ENCODE measurements at regions not wholly inside any gene's neighbourhood (a gene's known extent, or its start where the extent isn't known, plus 50 kb on each side); places are given as distances from the start of the nearest gene placed in this dataset.
A peak's percentile ranks its signal among the peaks of the same experiment; 100 is the strongest.

DNA sequence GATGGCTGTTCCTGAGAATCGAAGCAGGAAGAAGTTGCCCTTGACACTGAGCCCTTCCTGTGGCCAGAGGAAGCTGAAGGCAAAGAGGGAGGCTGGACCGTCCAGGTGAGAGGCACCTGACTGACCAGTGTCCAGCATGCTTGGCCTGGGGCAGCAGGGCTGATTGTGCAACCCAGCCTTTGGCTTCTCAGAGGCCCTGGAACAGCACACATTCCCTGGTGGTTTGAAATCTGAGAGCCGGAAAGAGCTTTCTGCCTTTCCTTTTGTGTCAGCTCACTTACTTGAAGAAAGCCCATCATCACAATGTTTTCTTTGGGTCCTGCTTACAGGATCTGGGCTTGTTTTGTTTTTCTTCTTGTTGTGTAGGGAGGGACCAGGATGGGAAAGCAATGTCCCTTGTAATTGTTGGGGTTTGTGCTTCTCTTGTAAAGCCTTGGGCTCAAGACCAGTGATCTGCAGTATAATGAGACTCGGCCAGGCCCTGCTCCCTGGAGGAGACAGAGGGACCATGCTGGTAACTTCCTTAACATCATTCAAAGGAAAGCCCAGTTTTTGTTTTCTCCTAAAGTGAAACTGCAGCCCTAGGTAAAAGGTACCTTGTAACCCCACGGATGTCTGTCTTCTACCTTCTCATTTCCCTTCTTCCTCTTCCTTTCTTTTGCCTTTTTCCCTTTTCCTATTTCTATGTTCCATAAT, 213.7 kb downstream of the NXNL2 start:
- Histone ChIP-seq H3K9me1 (ENCODE audit: insufficient read depth, low read length) (peaks cover 24% of the 10 kb centered on the region), H3K14ac (replicated peaks; ENCODE audit: low read depth, low read length) (peak overlapping the region; percentile 75), H2AK9ac (replicated peaks; ENCODE audit: low read depth, low read length, poor library complexity) (no peak overlapping the region), H3K4ac (ENCODE audit: low read depth, low read length) (peak overlapping the region; percentile 66), H2AK5ac (ENCODE audit: low read depth, low read length) (peak overlapping the region; percentile 73), H3K23ac (ENCODE audit: low read depth, low read length) (peak overlapping the region; percentile 21), H3K27me3 (ENCODE audit: control insufficient read depth, insufficient read depth, low read length) (no peaks in the 10 kb centered on the region), H3K18ac (ENCODE audit: low read depth, low read length) (peak overlapping the region; percentile 97), H3K79me1 (ENCODE audit: low read depth in 1 of 2, low read length in 2 of 2) (no peaks in the 10 kb centered on the region), H2BK5ac (ENCODE audit: low read depth, low read length, poor library complexity, severe bottlenecking) (peak overlapping the region; percentile 92), H2BK120ac (ENCODE audit: low read depth, low read length) (peak overlapping the region; percentile 71), H3K9ac (ENCODE audit: low read depth, low read length) (no peak overlapping the region; the same call in 1 of the 2 replicates), H3K56ac (ENCODE audit: extremely low read depth, insufficient read depth, low read length) (peak overlapping the region; percentile 18; the same call in 1 of the 2 replicates), H3K27ac (ENCODE audit: insufficient read depth, low read length) (peak overlapping the region; percentile 88), H2BK15ac (ENCODE audit: low read depth, low read length) (peak overlapping the region; percentile 76; the same call in 2 of the 3 replicates), H3K9me3 (ENCODE audit: control insufficient read depth, insufficient read depth, low read length) (no peaks in the 10 kb centered on the region), H3K4me2 (ENCODE audit: low read depth, low read length) (peak overlapping the region; percentile 49; the same call in 1 of the 2 replicates), H4K8ac (ENCODE audit: low read depth in 2 of 2, low read length in 2 of 2) (peak overlapping the region; percentile 55 to 78; a peak in 3 of 4 replicates), H4K91ac (ENCODE audit: insufficient read depth, low read depth, low read length) (peak overlapping the region; percentile 82), H4K5ac (ENCODE audit: low read depth, low read length) (peak overlapping the region; percentile 87), H4K20me1 (ENCODE audit: insufficient read depth, low read length) (0 out of 2 replicates have a peak, but pooled peaks cover 3% of the 10 kb centered on the region), H3K4me3 (ENCODE audit: insufficient read depth, low read depth, low read length) (no peak overlapping the region), H2BK20ac (ENCODE audit: low read depth, low read length) (peak overlapping the region; percentile 60), H3K36me3 (ENCODE audit: control insufficient read depth, insufficient read depth, low read length) (no peaks in the 10 kb centered on the region), H3K4me1 (ENCODE audit: control insufficient read depth, insufficient read depth, low read length) (peaks cover 36% of the 10 kb centered on the region), H2AFZ (replicated peaks; ENCODE audit: low read length, poor library complexity) (peak overlapping the region; percentile 38)
- in situ Hi-C loops (cut with MboI; ENCODE audit: low sequenced_read_pairs) (no loop called here), intact Hi-C loops (cut with micrococcal nuclease) (loop anchor here (5.0 to 10.0 kb wide), 4 partner anchors 156 to 566 kb away; partner anchors contain the start of genes CKS2, SECISBP2 and SHC3), dilution Hi-C loops (cut with HindIII; ENCODE audit: low sequenced_read_pairs, unreplicated experiment) (no loop called here)
- ATAC-seq (ENCODE audit: low read depth) (peak; percentile 19; the same call in 1 of the 2 replicates), DNase-seq (peak; percentile 81)
- CTCF ChIA-PET = interaction anchor here (1.0 kb wide), 1 partner anchor 23 kb away, joined by 3 read pairs; no protein-coding TSS in a partner anchor
- WGBS, 2 experiments (ENCODE audit: extremely low coverage in 2 of 2, insufficient read length in 1 of 2) = 64% methylated on average over 3 of the region's 5 CpGs; no CpG with 5 or more reads in 1 of the 2 experiments
- TF ChIP-seq CEBPB (IDR thresholded peaks at IDR 0.05; ENCODE audit: low read depth, low read length) (peak; percentile 96), RAD21 (IDR thresholded peaks at IDR 0.05; ENCODE audit: low read length) (no peak)
- BruUV-seq (replicated peaks) = no TSS peak
- POLR2A ChIA-PET (ENCODE audit: unreplicated experiment) = no interaction called here

All from IMR-90 (cell line).